GM10266 (cell line): ENCODE measurements at regions not wholly inside any gene's neighbourhood (a gene's known extent, or its start where the extent isn't known, plus 50 kb on each side); places are given as distances from the start of the nearest gene placed in this dataset.

Experiments used
- DNase-seq: peaks from one replicate; pipeline ENCODE4 v3.0.0; 2012; ENCODE audit errors: extremely low spot score
- CTCF ChIP-seq: IDR thresholded peaks from 2 replicates; pipeline ENCODE4 v1.5.1; 2012; ENCODE audit warnings: mild to moderate bottlenecking, low read depth; ENCODE audit not compliant: control insufficient read depth, insufficient read depth; ENCODE audit errors: missing control alignments

- no peak for DNase-seq
Observed at GRCh38 chr10:2974083-2974482, 93.3 kb upstream of the PFKP start.

GRCh38 chr10:2972810-2973209, 94.5 kb upstream of the PFKP start:
- no peak for DNase-seq
- TF ChIP-seq CTCF = no peak

More at GRCh38 chr10:2974083-2974482, 93.3 kb upstream of the PFKP start:
- no peak for TF ChIP-seq CTCF

- no peak for DNase-seq
- no peak for TF ChIP-seq CTCF
Observed at GRCh38 chr10:2972216-2972615, 95.1 kb upstream of the PFKP start.

- DNase-seq = no peak
- TF ChIP-seq CTCF = no peak
Observed at GRCh38 chr10:2970190-2970823, 97.0 kb upstream of the PFKP start.

GRCh38 chr10:2968401-2969058, 98.8 kb upstream of the PFKP start:
- no peak for DNase-seq
- no peak for TF ChIP-seq CTCF

GRCh38 chr10:2966134-2966533, 101.2 kb upstream of the PFKP start:
- no peak for TF ChIP-seq CTCF
- no peak for DNase-seq

GRCh38 chr10:2964632-2965296, 102.6 kb upstream of the PFKP start:
- no peak for TF ChIP-seq CTCF
- no peak for DNase-seq
